ENCODE measurements at regions not wholly inside any gene's neighbourhood (a gene's known extent, or its start where the extent isn't known, plus 50 kb on each side); places are given as distances from the start of the nearest gene placed in this dataset.

GRCh38 chr4:143281507-143282190, 55.0 kb upstream of the GAB1 start (continued):
- TF ChIP-seq CSDE1 (IDR thresholded peaks at IDR 0.05) (no peak), NFIC (IDR thresholded peaks at IDR 0.05) (no peak), STAT5B (CRISPR knock-in tag; IDR thresholded peaks at IDR 0.05) (no peak), ZNF444 (CRISPR knock-in tag; IDR thresholded peaks at IDR 0.05) (no peak), ZBTB2 (IDR thresholded peaks at IDR 0.05) (no peak), RCOR1 (IDR thresholded peaks at IDR 0.05; ENCODE audit: borderline replicate concordance in 1 of 2, low read depth in 2 of 2, low read length in 2 of 2) (no peak), TOE1 (IDR thresholded peaks at IDR 0.05; ENCODE audit: borderline replicate concordance) (no peak), TOE1 (CRISPR knock-in tag; IDR thresholded peaks at IDR 0.05; ENCODE audit: borderline replicate concordance, low read depth) (no peak), HDAC1 (IDR thresholded peaks at IDR 0.05) (no peak), HMBOX1 (IDR thresholded peaks at IDR 0.05) (no peak), ETS1 (conservative IDR thresholded peaks at IDR 0.05; ENCODE audit: control insufficient read depth, low read depth, low read length) (no peak), NFYB (IDR thresholded peaks at IDR 0.05; ENCODE audit: extremely low read depth, insufficient read length) (no peak)
